ENCODE measurements at regions not wholly inside any gene's neighbourhood (a gene's known extent, or its start where the extent isn't known, plus 50 kb on each side); places are given as distances from the start of the nearest gene placed in this dataset.

DNA sequence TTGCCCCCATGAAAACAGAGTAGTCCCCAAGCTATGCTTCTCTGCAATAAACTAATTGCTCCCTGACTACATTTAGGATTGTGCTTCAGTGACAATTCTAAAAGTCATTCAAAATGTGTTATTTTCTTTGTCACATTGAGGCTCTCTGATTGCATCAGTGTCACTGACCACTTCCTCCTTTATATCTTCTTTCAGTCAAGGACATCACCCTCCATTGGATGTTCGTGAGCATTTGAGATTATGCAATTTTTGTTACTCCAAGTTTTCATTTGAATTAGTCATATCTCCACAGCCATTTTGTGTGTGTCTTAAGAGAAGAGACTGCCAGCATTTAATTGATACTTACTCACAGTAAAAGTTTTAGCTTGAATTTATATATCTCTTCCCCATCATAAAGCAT lies 780.8 kb upstream of the GCFC2 start:
- ChIA-PET CTCF (interaction anchor here (0.5 kb wide), 1 partner anchor 502 kb away, joined by 4 read pairs; no protein-coding TSS in a partner anchor), POLR2A (no interaction called here)
- Histone ChIP-seq H3K9me3 (ENCODE audit: control insufficient read depth, insufficient read depth, low read depth, low read length) (no peaks in the 10 kb centered on the region), H3K27ac (ENCODE audit: extremely low read depth, low read depth, low read length) (no peak overlapping the region), H3K36me3 (ENCODE audit: control insufficient read depth in 2 of 2, insufficient read depth in 1 of 2, low read length in 2 of 2) (no peaks in the 10 kb centered on the region), H3K4me1 (ENCODE audit: control insufficient read depth, insufficient read depth, low read length) (no peaks in the 10 kb centered on the region), H3K4me3 (ENCODE audit: low read depth, low read length) (no peak overlapping the region)
- no peak for TF ChIP-seq PRDM2 (tag by site-specific recombination; IDR thresholded peaks at IDR 0.05; ENCODE audit: borderline replicate concordance)
- TF ChIP-seq GFI1B (tag by site-specific recombination; IDR thresholded peaks at IDR 0.05), result no peak

DNA sequence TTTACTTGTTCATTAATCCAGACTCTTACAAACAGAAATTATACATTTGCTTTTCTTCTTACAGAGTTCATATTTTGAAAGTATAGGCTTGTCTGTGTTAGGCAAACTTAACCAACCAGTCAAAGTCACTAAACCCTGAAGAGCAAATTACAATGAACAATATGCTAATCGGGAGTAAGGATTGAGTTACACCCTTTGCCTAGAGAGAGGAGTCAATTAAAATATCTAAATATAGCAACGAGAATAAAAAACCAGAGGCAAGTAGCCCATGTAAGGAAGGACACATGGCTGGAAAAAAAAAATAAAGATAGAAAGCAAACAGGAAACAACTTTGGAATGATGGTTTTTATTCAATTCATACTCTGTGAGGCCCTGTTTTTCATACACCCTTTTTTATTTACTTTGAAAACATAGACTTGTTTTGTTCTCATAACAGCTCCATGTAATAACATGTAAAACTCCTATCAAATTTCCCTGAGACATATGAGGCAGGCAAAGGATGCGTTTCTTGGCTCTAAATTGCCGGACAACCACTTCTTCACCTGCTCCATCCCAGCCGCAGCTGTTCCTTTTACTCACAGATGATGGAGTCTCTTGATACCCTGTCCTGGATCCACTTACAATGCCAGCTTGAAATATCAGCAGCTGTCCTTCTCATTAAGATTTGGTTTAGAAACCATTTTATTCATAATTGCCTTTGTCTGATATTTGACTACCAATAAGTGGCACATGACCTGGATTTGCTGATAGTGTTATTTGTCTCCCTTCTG lies 767.7 kb upstream of the GCFC2 start:
- Histone ChIP-seq H3K4me1 (ENCODE audit: control insufficient read depth, insufficient read depth, low read length) (no peaks in the 10 kb centered on the region), H3K9me3 (ENCODE audit: control insufficient read depth, insufficient read depth, low read depth, low read length) (no peaks in the 10 kb centered on the region), H3K27ac (ENCODE audit: extremely low read depth, low read depth, low read length) (no peak overlapping the region), H3K4me3 (ENCODE audit: low read depth, low read length) (no peak overlapping the region), H3K36me3 (ENCODE audit: control insufficient read depth in 2 of 2, insufficient read depth in 1 of 2, low read length in 2 of 2) (no peaks in the 10 kb centered on the region)
- TF ChIP-seq HOXC10 (CRISPR knock-in tag; IDR thresholded peaks at IDR 0.05), result no peak
- no peak for TF ChIP-seq ZNF174 (tag by site-specific recombination; IDR thresholded peaks at IDR 0.05)
- no peak for TF ChIP-seq ZFP3 (tag by site-specific recombination; IDR thresholded peaks at IDR 0.05; ENCODE audit: low read depth)
- TF ChIP-seq ZSCAN18 (tag by site-specific recombination; IDR thresholded peaks at IDR 0.05), result no peak
- no peak for TF ChIP-seq REPIN1 (tag by site-specific recombination; IDR thresholded peaks at IDR 0.05; ENCODE audit: low read depth)
- no peak for TF ChIP-seq EGR2 (tag by site-specific recombination; IDR thresholded peaks at IDR 0.05; ENCODE audit: low read depth)
- no peak for TF ChIP-seq ZNF660 (tag by site-specific recombination; IDR thresholded peaks at IDR 0.05)
- TF ChIP-seq ZNF776 (tag by site-specific recombination; IDR thresholded peaks at IDR 0.05; ENCODE audit: borderline replicate concordance), result no peak
- TF ChIP-seq, protein P1, sequence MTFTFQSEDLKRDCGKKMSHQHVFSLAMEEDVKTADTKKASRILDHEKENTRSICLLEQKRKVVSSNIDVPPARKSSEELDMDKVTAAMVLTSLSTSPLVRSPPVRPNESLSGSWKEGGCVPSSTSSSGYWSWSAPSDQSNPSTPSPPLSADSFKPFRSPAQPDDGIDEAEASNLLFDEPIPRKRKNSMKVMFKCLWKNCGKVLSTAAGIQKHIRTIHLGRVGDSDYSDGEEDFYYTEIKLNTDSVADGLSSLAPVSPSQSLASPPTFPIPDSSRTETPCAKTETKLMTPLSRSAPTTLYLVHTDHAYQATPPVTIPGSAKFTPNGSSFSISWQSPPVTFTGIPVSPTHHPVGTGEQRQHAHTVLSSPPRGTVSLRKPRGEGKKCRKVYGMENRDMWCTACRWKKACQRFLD (tag by site-specific recombination; IDR thresholded peaks at IDR 0.05), result no peak
- no peak for TF ChIP-seq SCRT2 (tag by site-specific recombination; IDR thresholded peaks at IDR 0.05)
- no peak for TF ChIP-seq ZNF449 (tag by site-specific recombination; IDR thresholded peaks at IDR 0.05)
- no peak for TF ChIP-seq ZNF16 (tag by site-specific recombination; IDR thresholded peaks at IDR 0.05; ENCODE audit: low read depth)
- TF ChIP-seq YY1 (tag by site-specific recombination; IDR thresholded peaks at IDR 0.05), result no peak
- no peak for TF ChIP-seq ZNF585B (tag by site-specific recombination; IDR thresholded peaks at IDR 0.05)
- no peak for TF ChIP-seq ZNF529 (tag by site-specific recombination; IDR thresholded peaks at IDR 0.05; ENCODE audit: insufficient replicate concordance)
- TF ChIP-seq ZNF26 (tag by site-specific recombination; IDR thresholded peaks at IDR 0.05), result no peak
- no peak for TF ChIP-seq ZNF626 (tag by site-specific recombination; IDR thresholded peaks at IDR 0.05)
- POLR2A ChIA-PET, result no interaction called here
- CTCF ChIA-PET, result no interaction called here

All from HEK293 (cell line).